Stimulated activated CD4-positive, alpha-beta T cell treated with anti-CD3 and anti-CD28 coated beads, TNF-alpha, amount 100 ng/mL, for 48 hours (primary cell): ENCODE measurements at regions not wholly inside any gene's neighbourhood (a gene's known extent, or its start where the extent isn't known, plus 50 kb on each side); places are given as distances from the start of the nearest gene placed in this dataset.

Source experiments
- DNase-seq, 3 donors: peaks; one replicate each; pipeline ENCODE4 v3.0.0-alpha.2; 2020; ENCODE audit warnings: low read depth in 3 of 3

DNA sequence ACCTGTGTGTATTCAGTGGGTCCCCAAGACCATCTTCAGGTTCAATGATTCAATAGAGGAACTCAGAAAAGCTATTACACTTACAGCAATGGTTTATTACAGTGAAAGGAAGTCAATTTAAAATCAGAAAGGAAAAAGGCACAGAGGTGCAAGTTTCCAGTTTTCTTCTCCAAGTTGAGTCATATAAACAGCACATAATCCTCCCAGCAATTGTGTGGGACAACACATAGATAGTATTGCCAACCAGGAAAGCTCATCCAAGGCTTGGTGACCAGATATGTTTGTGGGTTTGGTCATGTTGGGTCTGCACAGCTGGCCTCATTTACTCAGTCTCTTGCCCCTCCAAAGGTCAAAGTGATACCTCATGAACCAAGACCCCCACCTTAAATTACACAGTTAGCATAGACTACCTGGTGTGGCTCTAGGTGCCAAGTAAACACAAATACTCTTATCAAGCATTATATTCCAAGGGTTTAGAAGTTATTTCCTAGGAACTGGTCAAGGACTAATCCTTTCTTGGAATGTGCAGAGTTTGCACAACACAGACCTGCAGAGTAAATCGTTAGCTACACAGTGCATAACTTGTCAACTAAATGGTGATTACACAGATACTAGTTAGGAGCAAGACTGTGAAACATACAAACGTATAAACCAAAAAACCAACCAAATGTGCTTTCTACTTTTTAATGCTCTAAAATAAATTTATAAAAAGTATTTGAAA lies 777.3 kb downstream of the PCDH18 start:
- DNase-seq = no peak

DNA sequence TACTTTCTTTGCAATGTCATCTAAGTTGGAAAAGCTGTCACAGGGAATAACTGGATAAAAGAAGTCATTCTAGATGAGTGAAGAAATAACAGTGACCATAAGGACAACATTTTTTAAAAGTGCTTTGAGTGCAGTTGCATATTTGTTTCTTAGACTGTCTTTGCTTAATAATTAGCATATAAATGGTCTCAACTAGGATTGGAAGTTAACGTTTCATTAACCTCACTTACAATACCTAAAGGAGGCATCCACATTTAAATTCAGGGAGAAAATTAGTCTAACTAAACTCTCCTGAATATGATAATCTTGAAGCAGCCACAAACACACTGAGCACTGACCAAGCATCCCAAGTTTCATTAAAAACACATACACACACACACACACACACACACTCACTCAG lies 780.7 kb downstream of the PCDH18 start:
- DNase-seq = no peak

DNA sequence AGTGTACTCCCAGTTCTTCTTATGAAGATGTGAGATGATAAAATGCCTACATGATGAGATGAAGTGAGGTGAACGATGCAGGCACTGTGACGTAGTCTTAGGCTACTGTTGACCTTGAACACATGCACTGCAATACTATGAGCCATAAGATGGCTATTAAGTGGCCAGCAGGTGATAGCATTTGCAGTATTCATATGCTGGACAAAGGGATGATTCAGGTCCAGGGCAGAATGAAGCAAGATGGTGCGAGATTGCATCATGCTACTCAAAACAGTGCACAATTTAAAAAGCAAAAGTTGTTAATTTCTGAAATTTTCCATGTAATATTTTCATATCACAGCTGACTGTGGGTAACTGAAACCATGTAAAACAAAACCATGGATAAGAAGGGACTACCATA lies 781.4 kb downstream of the PCDH18 start:
- no peak for DNase-seq

DNA sequence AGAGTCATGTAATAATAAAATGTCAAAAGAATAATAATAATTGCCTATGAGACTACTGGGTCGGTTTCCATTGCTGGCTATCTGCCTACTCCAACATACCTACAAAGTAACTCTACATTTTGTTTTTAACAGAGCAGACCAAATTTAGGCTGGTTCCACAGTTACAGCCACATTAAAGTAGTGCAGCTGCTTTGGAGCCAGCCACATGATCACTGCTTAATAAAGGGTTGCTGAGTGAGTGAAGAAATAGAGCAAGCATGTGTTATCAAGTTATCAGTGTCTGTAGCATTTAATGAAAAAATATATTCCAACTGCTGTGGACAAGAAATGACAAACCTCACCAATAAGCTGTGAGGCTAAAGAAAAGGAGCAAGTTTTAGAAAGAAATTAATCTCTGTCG lies 782.3 kb downstream of the PCDH18 start:
- DNase-seq = no peak

DNA sequence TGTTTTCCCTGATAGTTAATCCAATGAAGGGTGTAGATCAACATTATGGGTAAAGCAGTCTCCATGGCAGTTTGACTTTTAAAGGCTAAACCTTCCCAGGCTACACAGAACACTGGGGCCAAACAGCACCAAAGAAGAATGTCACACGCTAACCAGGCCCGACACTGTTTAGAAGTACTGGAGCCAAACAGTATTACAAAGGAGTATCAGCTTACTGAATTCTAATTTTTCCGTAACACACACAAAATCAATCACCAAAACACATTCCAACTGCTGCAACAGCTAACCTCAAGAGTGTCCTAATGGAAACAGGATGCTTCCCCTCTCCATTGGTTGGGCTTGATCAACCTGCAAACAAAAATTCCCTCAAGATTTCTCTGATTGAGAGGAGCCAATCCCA lies 783.5 kb downstream of the PCDH18 start:
- DNase-seq = no peak

DNA sequence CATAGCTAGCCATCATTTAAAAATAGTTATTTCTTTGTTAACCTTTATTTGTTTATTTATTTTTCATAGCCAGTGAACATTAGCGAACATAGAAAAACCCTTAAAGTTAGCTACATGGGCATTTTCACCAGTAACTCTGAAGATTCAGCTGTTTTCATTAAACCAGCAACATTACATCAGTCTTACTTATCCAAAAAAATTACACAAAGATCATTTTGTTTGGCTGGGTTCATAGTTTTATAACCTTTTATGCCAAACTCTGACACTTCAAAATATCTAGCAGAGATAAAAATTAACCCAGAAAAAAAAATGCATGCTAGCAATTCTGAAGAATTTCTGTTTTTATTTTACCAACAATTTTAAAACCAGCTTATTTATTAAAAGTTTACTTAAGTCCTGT lies 784.1 kb downstream of the PCDH18 start:
- no peak for DNase-seq

DNA sequence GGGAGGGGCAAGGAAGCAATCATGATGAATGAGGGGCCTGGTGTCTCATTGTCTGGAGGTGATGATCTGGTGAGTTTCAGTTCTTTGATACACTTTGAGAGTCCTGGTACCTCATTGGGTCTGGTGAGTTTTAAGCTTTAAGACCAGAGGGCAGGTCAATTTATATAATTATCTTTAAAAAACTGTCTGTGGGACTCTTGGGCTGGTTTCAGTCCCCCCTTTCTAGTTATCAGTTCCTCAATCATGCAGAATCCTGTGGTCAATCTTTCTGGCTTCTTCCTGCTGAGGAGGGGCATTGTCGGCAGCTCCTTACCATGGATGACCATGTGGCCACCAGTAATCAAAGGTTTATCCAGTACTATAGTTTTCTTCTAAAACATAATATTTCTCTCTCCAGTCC lies 789.1 kb downstream of the PCDH18 start:
- no peak for DNase-seq

DNA sequence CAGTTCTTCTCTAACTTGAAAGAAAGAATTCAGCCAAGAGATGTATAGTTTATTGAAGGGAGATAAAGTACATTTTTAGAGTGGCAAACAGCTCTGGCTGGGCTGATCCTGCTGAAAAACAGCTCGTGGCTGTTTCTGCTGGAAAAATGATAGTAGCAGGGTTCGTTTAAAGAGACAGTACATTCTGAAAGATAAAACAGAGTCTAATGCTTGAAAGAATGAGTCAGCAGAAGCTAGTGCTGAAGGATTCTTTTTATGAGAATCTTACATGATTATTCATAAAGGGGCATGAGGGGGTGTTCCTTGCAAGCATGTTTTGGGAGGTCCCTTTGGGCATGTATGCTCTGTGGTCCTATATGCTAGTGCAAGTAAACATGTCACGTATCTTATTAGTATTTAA lies 790.0 kb downstream of the PCDH18 start:
- DNase-seq = no peak

DNA sequence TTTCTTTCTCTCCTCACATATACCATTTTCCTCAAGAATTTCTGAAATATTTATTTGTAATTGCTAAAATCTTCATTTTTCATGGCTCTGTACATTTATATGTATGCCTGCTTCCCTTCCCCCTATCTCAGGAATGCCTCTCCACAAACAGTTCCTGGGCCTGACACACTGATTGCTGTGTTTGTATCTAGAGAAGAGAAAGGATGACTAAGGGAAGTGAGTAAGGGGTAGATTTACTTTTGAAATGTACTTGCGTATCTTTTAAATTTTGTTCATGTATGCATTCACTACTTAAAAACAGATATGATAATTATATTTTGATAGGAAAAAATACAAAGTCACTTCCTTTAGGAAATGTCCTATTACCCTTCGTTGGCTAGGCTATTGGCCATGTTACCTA lies 790.8 kb downstream of the PCDH18 start:
- no peak for DNase-seq

DNA sequence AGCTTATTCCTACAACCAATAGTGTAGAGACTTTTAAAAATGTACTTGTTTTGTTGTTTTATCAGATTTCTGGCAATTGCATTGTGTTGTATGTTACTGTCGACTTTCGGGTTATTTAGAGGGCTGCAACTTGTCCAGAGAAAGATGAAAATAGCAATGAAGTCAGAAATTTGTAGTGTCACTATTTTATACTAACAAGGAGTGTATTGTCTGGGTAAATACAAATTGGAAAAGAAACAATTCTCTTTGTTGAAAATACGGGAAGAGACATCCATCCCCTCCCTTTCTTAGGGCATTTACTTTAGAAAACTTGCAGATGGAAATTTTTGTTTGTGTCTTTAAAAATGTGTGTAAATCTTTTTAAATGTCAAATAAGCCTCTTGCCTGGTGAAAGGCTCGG lies 792.0 kb downstream of the PCDH18 start:
- no peak for DNase-seq

DNA sequence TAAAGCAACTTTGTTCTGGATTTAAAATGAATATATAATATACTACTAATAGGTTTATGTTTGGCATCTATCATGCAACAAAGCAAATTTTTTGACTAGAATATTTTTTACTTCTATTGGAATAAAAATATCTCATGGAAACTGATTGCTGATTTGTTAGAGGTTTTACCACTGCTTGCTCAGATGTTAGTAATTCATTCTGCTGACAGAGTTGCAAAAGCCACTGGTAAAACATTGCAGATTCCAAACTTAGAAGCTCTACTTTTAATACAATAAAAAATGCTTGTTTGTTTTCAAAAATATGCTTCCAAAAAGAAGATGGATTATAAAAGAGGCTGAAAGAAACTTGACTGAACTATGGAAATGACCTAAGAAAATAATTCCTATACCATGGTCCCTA lies 795.2 kb downstream of the PCDH18 start:
- no peak for DNase-seq

DNA sequence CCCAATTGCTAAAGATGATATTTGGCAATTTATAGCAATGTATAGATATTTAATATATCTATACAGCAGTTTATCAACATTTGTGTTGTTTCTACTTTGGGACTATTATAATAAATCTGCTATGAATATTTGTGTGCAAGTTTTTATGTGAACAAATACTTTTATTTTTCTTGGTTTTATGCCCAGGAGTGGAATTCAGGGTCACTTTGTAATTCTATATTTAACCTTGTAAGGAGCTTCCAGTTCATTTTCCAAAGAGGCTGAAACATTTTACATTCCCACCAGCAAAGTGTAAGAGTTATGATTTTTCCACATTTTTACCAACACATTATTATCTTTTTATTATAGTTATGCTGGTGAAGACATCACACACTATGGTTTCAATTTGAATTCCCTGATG lies 801.3 kb downstream of the PCDH18 start:
- DNase-seq = no peak

DNA sequence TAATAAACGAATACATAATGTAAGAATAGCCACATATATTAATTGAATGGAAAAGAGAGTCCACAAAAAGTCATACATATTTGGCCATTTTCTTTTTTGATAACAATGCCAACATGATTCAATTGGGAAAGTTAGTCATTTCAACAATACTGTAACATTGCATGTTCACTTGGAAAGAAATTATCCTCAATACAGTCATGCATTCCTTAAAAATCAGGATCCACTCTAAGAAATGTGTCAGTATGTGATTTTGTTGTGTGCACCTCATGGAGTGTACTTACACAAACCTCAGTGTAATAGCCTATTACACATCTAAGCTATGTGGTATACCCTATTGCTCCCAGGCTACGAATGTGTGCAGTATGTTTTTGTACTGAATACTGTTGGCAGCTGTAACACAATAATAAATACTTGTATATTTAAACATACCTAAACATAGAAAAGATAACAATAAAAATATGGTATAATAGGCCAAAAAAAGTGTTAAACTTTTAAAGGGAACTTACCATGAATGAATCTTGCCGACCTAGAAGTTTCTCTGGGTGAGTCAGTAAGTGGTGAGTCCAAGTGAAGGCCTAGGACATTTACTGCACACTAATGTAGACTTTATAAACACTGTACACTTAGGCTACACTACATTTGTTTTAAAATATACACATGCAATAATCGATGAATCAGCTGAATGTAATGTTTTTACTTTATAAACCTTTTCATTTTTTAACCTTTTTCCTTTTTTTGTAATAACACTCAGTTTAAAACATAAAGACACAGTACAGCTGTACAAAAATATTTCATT lies 806.8 kb downstream of the PCDH18 start:
- no peak for DNase-seq

DNA sequence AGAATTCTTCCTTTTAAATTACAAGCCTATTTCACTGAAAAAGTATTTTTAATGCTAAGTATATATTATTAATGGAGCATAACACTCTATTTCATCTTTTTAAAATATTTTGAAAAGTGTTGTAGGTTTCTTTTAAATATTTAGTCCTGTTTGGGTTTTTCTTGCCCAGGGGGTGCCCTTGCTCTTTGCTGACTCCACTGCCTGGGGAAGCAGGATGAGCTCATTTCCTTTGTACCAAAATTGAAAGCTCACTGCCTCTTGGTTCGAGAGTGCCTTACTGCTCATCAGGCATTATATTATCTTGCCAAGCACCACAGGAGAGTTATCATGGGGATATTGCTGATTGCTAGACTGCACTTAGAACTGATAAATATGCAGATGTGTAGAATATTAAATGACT lies 819.2 kb downstream of the PCDH18 start:
- no peak for DNase-seq

DNA sequence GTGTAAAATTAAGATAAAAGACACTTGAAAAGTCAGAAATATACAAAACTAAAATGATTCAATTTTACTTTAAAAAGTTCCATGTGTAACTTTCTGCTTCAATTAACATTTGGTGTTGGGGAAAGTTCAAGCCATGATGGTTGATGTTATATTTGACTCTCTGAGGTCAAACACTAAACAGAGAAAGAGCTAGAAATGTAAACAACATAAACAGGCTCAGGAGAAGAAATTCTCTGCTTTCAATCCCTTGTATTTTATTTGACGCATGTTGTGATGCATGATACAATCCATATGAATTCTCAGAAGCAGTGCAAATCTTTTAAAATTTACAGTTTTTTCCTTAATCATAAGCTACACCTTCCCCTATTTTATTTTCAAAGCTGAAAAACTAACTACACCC lies 822.4 kb downstream of the PCDH18 start:
- DNase-seq = no peak

DNA sequence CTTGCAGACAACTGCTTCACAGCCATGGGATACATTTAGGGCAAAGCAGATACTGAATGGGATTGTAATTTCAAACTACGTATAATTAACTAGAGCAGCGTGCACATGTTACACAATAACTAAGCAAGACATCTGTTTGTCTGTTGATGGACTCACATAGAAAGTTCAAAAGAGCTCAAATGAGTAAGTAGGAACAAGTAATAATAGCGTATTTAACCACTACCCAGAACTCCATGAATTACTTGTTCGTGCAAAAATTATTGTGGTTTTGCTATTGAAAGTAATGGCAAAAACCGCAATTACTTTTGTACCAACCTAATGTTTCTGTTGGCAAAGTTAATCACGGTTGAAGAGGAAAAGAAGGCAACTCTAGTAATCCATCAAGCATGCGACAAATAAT lies 825.4 kb downstream of the PCDH18 start:
- no peak for DNase-seq

DNA sequence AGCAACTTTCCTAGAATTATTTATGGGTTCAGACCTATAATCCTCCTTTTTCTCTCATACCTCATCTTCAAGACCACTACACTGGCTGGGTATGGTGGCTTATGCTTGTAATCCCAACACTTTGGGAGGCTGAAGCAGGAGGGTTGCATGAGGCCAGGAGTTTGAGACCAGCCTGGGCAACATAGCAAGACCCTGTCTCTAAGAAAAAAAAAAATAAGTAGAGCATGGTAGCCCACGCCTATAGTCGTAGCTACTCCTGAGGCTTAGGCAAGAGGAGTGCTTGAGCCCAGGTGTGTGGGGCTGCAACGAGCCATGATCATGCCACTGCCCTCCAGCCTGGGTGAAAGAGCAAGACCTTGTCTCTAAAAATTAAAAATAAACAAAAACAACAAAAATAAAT lies 832.4 kb downstream of the PCDH18 start:
- DNase-seq = no peak

DNA sequence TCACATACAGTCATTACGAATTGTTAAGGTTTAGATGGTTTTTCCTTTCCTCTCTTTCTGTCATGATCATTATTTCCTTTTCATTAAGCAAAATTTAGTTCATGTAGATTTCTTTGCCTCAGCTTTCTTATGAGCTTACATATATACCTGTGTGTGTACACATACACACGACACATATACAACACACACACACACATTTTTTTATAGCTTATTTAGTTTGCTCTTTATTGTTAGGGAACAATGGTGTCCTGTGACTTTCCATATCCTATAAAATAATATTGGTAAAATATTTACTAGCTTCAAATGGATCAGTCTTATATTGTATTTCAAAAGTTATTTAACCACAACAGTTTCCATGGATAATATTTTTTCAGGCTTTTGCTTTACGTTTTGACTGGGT lies 840.7 kb downstream of the PCDH18 start:
- no peak for DNase-seq

DNA sequence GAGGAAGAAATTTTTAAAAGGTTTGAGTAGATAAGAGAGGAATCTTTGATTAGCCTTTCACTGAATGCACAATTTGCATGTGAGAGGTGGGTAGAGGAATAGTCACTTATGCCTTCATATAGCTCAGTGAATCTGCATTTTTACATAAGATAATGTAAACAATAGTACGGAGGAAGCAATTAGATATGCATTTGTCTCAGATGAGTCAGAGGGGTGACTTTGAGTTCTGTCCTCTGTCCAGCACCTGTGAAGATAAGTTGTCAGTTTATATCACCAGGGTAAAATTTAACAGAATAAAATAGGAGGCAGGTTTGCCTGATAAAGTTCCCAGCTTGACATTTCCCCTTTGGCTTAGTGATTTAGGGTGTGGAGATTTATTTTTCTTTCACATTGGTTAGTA lies 841.9 kb downstream of the PCDH18 start:
- DNase-seq = no peak

DNA sequence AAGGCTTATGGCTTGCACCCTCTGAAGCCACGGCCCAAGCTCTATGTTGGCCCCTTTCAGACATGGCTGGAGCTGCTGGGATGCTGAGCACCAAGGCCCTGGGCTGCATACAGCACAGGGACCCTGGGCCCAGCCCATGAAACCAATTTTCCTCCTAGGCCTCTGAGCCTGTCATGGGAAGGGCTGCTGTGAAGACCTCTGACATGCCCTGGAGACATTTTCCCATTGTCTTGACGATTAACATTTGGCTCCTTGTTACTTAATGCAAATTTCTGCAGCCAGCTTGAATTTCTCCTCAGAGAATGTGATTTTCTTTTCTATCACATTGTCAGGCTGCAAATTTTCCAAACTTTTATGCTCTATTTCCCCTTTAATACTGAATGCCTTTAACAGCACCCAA lies 844.7 kb downstream of the PCDH18 start:
- no peak for DNase-seq

DNA sequence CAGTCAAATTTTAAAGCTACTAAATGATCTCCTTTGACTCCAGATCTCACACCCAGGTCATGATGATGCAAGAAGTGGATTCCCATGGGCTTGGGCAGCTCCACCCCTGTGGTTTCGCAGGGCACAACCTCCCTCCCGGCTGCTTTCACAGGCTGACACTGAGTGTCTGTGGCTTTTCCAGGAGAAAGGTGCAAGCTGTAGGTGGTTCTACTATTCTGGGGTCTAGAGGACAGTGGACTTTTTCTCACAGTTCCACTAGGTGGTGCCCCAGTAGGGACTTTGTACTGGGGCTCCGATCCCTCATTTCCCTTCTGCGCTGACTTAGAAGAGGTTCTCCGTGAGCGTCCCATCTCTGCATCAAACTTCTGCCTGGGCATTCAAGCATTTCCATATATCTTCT lies 845.2 kb downstream of the PCDH18 start:
- DNase-seq = no peak

DNA sequence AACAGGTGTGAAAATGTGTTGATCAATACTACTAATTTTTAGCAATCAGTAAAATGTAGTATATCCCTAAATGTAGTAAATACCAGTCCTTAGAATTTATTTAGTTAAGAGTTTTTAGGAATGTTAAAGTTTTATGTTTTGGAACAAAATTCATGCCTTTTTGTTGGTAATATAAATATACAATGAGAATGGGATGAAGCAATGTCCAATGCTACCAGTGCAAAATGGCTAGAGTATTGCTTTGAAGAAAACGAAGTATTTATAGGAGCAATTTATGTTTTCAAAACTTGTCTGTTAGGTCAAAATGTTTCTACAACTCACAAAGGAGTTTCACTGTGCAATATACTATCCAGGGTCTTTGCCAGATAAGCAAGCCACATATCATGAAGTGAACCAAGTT lies 851.5 kb downstream of the PCDH18 start:
- DNase-seq = no peak

DNA sequence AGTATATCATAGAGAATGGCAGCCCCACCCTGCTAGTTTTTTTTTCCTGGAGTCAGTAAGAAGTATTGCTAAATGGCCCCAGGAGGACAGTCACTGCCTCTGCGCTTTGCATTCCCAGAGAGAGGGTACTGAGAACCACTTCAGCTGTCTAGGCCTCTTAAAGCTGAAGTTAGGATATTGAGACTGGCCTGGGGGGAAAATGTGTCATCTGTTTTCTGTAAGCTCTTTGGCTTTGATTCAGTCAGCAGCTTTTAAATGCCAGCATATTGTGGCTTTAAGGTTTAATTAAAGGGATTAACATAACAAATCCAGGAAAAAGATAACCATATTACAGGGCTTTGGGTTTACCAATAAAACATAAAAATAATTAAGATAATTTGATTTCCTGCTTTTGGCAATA lies 852.0 kb downstream of the PCDH18 start:
- DNase-seq = no peak

DNA sequence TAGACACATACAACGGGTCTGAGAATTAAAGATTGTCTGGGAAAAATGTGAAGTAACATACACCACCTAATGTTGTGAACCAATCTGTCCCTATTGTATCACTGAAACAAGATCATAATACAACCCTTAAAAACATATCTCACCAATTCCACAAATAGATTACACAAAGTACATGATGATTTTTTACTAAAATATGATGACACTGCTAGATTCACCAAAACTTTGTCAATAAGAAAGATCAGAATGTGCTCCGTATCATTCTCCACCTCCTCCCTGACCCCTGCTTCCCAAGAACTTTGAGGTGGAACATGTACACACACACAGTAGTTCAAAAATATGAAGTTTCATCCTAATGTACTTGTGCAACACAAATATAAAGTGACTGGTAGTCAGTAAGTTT lies 862.0 kb downstream of the PCDH18 start:
- DNase-seq = no peak
